Testis (tissue), 2 donors: ENCODE measurements at regions not wholly inside any gene's neighbourhood (a gene's known extent, or its start where the extent isn't known, plus 50 kb on each side); places are given as distances from the start of the nearest gene placed in this dataset.

Source experiments
- DNase-seq: peaks from one replicate; pipeline ENCODE4 v3.0.0-alpha.2; 2019
- H3K27ac ChIP-seq, 2 donors: fragments of 200-600 bp; sonication (generic); one replicate each; pipeline ENCODE4 v1.5.1; 2019
- H3K27me3 ChIP-seq: fragments of 200-600 bp; sonication (generic); one replicate; pipeline ENCODE4 v1.5.1; 2019
- H3K36me3 ChIP-seq: fragments of 200-600 bp; sonication (generic); one replicate; pipeline ENCODE4 v1.5.1; 2017; ENCODE audit warnings: low read depth; ENCODE audit errors: missing control alignments
- H3K4me1 ChIP-seq: fragments of 200-600 bp; sonication (generic); one replicate; pipeline ENCODE4 v1.5.1; 2019
- H3K4me3 ChIP-seq, 2 donors: fragments of 200-600 bp; sonication (generic); one replicate each; pipeline ENCODE4 v1.5.1; 2017 to 2019
- H3K9me3 ChIP-seq: fragments of 200-600 bp; sonication (generic); one replicate; pipeline ENCODE4 v1.5.1; 2017
- POLR2A ChIP-seq: fragments of 450-650 bp; IDR thresholded peaks from one replicate; pipeline ENCODE4 v1.6.1; 2017; ENCODE audit warnings: antibody characterized with exemption, mild to moderate bottlenecking, moderate library complexity
- WGBS, 2 donors: methylation state at CpG; one replicate each; pipeline ENCODE4 v1.1.5; 2018; 5-methylcytosine and 5-hydroxymethylcytosine counted together
- intact Hi-C: fragments of 100-400 bp; cut with DNase I; formaldehyde crosslinking; loops from one replicate; pipeline ENCODE4 v1.15.1; 2023; ENCODE audit warnings: low total_unique reads
- TF ChIP-seq, protein P1 (sequence below), 3 experiments: fragments of 450-650 bp in 2 of 3; fragments of 200-600 bp in 1 of 3; sonication (generic) in 1 of 3; IDR thresholded peaks; one replicate each; pipeline ENCODE4 v1.5.1; 2016 to 2019; ENCODE audit warnings: antibody characterized with exemption in 3 of 3, mild to moderate bottlenecking in 2 of 3, moderate library complexity in 1 of 3

DNA sequence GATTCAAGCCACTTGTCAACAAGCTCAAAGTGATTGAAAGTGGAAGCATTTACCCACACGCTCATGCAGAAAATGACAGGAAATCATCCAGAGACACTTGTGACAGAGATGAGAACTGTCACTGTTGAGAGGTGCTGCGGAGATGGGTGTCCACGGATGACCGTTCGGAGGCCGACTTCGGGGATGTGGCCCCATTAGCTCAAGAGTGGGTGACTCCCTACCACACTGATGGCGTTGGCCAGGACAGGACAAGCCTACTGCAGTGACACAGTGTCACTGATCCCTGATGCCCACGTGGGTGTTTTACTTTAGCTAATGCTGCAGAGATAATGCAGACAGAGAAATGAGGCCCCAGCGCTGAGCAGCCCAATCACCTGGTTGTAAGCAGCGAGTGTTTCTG, 81.5 kb upstream of the YWHAQ start:
- no peak for DNase-seq
- WGBS, 2 donors, result 82 to 86% methylated on average over 9 to 11 of the region's 11 CpGs
- Histone ChIP-seq H3K27ac (no peak overlapping the region), H3K36me3 (no peaks in the 10 kb centered on the region), H3K9me3 (no peaks in the 10 kb centered on the region), H3K4me3 (no peak overlapping the region), H3K27me3 (no peaks in the 10 kb centered on the region), H3K4me1 (no peaks in the 10 kb centered on the region)
- intact Hi-C loops, result no loop called here
- TF ChIP-seq, protein P1, sequence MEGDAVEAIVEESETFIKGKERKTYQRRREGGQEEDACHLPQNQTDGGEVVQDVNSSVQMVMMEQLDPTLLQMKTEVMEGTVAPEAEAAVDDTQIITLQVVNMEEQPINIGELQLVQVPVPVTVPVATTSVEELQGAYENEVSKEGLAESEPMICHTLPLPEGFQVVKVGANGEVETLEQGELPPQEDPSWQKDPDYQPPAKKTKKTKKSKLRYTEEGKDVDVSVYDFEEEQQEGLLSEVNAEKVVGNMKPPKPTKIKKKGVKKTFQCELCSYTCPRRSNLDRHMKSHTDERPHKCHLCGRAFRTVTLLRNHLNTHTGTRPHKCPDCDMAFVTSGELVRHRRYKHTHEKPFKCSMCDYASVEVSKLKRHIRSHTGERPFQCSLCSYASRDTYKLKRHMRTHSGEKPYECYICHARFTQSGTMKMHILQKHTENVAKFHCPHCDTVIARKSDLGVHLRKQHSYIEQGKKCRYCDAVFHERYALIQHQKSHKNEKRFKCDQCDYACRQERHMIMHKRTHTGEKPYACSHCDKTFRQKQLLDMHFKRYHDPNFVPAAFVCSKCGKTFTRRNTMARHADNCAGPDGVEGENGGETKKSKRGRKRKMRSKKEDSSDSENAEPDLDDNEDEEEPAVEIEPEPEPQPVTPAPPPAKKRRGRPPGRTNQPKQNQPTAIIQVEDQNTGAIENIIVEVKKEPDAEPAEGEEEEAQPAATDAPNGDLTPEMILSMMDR (IDR thresholded peaks at IDR 0.05), result no peak
- TF ChIP-seq POLR2A, result no peak

DNA sequence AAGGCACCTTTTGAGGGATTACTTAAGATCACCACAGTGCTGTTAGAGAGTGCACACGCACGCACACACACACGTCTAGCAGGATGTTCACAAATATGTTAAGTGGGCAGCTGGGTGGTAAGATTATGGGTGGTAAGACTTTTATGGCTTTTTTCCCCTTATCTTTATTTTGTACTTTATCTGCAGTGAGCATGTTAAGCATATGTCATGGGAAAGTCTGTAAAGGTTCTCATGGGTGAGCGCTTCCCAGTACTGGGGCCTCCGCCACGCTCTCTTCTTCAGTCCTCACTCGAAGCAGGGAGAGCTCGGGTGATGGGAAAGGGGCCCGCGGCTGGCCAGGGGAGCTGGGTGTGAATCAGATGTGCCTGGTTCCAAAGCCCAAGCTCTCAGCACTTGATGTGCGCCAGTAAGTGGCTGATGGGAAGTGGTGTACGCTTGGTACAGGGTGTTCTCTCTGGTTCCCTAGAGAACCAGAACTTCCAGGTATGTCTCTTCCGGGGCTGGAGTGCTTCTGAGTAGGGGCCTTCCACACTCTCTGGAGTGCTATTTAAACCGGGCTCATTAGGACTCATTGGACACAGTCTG, 83.9 kb upstream of the YWHAQ start:
- Histone ChIP-seq H3K4me1 (no peaks in the 10 kb centered on the region), H3K9me3 (no peaks in the 10 kb centered on the region), H3K27ac (no peak overlapping the region), H3K36me3 (no peaks in the 10 kb centered on the region), H3K27me3 (no peaks in the 10 kb centered on the region), H3K4me3 (no peak overlapping the region)
- intact Hi-C loops, result no loop called here
- 75 to 86% methylated on average over 11 to 14 of the region's 14 CpGs for WGBS, 2 donors
- no peak for TF ChIP-seq POLR2A
- TF ChIP-seq, protein P1 (IDR thresholded peaks at IDR 0.05), result no peak
- peak; percentile 19 for DNase-seq

DNA sequence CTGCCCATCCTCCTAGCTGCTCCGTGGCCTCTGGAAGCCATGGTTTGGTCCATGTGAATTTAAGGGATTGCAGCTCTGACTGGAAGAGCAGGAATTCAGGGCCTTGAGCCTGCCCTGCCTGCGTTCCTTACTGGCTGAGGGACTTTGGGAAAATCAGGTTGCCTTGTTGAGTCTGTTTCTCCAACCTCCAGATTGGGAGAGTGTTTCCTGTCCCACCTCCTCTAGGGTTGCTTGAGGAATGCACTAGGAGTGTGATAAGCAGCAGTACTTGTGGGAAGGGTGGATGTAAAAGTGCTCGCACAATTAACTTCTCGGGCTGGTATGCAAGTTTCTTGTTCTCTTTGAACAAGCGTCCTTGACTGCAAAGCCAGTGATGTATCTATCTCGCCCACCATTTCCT, 84.4 kb upstream of the YWHAQ start:
- TF ChIP-seq POLR2A, result no peak
- TF ChIP-seq, protein P1 (IDR thresholded peaks at IDR 0.05), result no peak
- intact Hi-C loops, result no loop called here
- Histone ChIP-seq H3K9me3 (no peaks in the 10 kb centered on the region), H3K4me3 (no peak overlapping the region), H3K36me3 (no peaks in the 10 kb centered on the region), H3K4me1 (no peaks in the 10 kb centered on the region), H3K27ac (no peak overlapping the region), H3K27me3 (no peaks in the 10 kb centered on the region)
- DNase-seq, result no peak
- WGBS, 2 donors, result 67 to 71% methylated on average over 5 to 6 of the region's 6 CpGs

DNA sequence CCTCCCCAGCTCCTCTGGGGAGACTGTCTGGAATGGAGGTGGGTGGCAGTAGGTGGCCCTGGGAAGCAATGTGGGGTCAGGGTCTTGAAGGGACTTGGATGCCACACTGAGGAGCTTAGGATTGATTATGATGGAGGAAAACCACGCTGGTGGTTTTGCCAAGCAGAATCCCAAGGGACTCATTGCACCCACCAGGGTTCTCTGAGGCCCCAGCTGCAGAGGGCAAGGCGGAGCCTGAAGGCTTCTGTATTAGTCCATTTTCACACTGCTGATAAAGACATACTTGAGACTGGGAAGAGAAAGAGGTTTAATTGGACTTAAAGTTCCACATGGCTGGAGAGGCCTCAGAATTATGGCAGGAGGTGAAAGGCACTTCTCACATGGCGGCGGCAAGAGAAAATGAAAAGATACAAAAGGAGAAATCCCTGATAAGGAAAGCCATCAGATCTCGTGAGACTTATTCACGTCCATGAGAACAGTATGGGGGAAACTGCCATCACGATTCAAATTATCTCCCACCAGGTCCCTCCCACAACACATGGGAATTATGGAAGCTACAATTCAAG, 87.2 kb upstream of the YWHAQ start:
- Histone ChIP-seq H3K27me3 (no peaks in the 10 kb centered on the region), H3K27ac (no peak overlapping the region), H3K36me3 (no peaks in the 10 kb centered on the region), H3K4me3 (no peak overlapping the region), H3K4me1 (no peaks in the 10 kb centered on the region), H3K9me3 (no peaks in the 10 kb centered on the region)
- no peak for DNase-seq
- 92 to 93% methylated on average over 6 to 7 of the region's 7 CpGs for WGBS, 2 donors
- TF ChIP-seq POLR2A, result no peak
- TF ChIP-seq, protein P1 (IDR thresholded peaks at IDR 0.05), result no peak
- intact Hi-C loops, result no loop called here
